SU-DHL-6 (cell line): ENCODE measurements at regions not wholly inside any gene's neighbourhood (a gene's known extent, or its start where the extent isn't known, plus 50 kb on each side); places are given as distances from the start of the nearest gene placed in this dataset.
"Not testable (repeated sequence)": the region's sequence is repeated elsewhere in the genome, so short reads cannot be mapped to it uniquely, and the experiment has no call there.

Experiments used
- CTCF ChIP-seq: fragments of 200-600 bp; sonication (generic); IDR thresholded peaks from one replicate; pipeline ENCODE4 v1.5.1; 2017; ENCODE audit warnings: antibody characterized with exemption, mild to moderate bottlenecking, low read length, moderate library complexity; ENCODE audit not compliant: insufficient read depth, poor library complexity, severe bottlenecking
- EZH2phosphoT487 ChIP-seq: fragments of 200-600 bp; sonication (generic), shearing (Covaris generic); conservative IDR thresholded peaks from 2 replicates; pipeline ENCODE4 v1.6.1; 2018; ENCODE audit warnings: mild to moderate bottlenecking, antibody characterized with exemption, low read length, moderate library complexity, mixed read lengths

GRCh38 chr11:90455347-90455920 is 232.6 kb upstream of the CHORDC1 start:
- TF ChIP-seq CTCF, EZH2phosphoT487: not testable (repeated sequence)
